Muscle of leg (tissue), 3 donors: ENCODE measurements at regions not wholly inside any gene's neighbourhood (a gene's known extent, or its start where the extent isn't known, plus 50 kb on each side); places are given as distances from the start of the nearest gene placed in this dataset.

Experiments
- DNase-seq: peaks from one replicate; pipeline ENCODE4 v3.0.0; 2013
- H3K27ac ChIP-seq: one replicate; pipeline ENCODE4 v1.5.1; 2013; ENCODE audit warnings: mild to moderate bottlenecking, low read length, control low read depth
- H3K27me3 ChIP-seq: one replicate; pipeline ENCODE4 v1.6.1; 2013; ENCODE audit warnings: low read length; ENCODE audit not compliant: control insufficient read depth, insufficient read depth
- H3K36me3 ChIP-seq: one replicate; pipeline ENCODE4 v1.6.1; 2013; ENCODE audit warnings: low read length; ENCODE audit not compliant: control insufficient read depth, insufficient read depth
- H3K4me1 ChIP-seq: one replicate; pipeline ENCODE4 v1.6.1; 2013; ENCODE audit warnings: low read length; ENCODE audit not compliant: control insufficient read depth, insufficient read depth
- H3K4me3 ChIP-seq: one replicate; pipeline ENCODE4 v1.5.1; 2013; ENCODE audit warnings: low read length, control low read depth
- H3K9me3 ChIP-seq: replicated peaks from 2 replicates; pipeline ENCODE4 v1.6.1; 2013; ENCODE audit warnings: low read depth, low read length; ENCODE audit not compliant: control insufficient read depth
- WGBS: methylation state at CpG from one replicate; pipeline ENCODE4 v1.1.5; 2013; ENCODE audit warnings: missing lambda C conversion rate; ENCODE audit not compliant: insufficient coverage; 5-methylcytosine and 5-hydroxymethylcytosine counted together

DNA sequence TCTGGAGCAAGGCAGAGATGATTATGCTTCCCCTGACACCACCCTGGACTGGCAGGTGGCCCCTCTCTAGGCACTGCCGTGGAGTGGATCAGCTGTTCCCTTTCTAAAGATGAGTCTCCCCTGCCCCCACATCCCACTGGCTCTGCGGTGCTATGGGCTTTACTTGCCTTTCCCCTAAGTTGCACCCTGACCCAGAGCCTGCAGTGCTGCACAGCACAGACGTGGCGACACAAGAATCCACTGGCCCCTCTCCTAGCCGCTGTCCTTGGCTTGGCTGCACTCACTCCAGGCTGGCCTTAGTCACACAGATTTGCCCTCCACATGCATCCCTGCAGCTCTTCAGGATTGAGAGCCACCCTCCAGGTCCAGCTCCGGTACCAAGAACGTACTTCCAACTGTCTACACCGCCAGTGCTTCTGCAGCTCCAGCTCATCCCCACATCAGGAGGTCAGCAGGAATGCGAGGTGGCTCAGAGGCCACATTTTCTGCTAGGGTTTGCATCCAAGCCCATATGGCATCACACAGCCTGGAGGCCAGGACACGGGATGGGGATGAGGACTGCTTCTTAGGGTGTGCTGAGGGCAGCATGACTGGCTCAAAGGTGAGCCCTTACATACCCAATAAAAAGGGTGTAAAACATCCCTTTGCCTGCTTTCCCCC, 82.4 kb upstream of the RASGRF1 start:
- no peak overlapping the region for H3K27ac ChIP-seq
- peaks cover 10% of the 10 kb centered on the region for H3K27me3 ChIP-seq
- WGBS: 63% methylated on average over 10 of the region's 10 CpGs
- H3K4me3 ChIP-seq: no peak overlapping the region
- peaks cover 2% of the 10 kb centered on the region for H3K9me3 ChIP-seq
- H3K4me1 ChIP-seq: peaks cover 5% of the 10 kb centered on the region
- no peaks in the 10 kb centered on the region for H3K36me3 ChIP-seq
- DNase-seq: no peak

DNA sequence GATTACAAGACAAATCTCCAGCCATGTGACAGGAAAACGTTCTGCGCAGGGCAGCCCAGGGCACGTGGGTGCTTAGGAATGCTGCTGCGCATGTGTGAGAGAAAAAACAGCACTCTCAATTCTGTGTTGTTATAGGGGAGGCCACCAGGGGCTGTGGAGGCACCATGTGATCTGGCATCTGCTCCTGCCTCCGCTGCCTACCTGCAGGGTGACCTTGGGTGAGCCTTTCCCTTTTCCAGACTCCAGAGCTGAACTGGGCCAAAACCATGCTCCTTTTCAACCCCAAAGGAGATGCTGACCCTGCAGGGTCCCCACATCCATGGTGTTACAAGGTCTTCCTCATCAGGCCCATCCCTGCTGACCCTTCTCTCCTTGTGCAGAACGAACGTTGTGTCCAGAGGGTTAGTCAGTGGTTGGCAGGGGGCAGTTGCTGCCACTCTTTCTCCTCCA, 81.5 kb upstream of the RASGRF1 start:
- Histone ChIP-seq H3K4me3 (no peak overlapping the region), H3K4me1 (peaks cover 5% of the 10 kb centered on the region), H3K27ac (no peak overlapping the region), H3K36me3 (no peaks in the 10 kb centered on the region), H3K9me3 (peaks cover 2% of the 10 kb centered on the region), H3K27me3 (peaks cover 10% of the 10 kb centered on the region)
- no peak for DNase-seq
- 31% methylated on average over 5 of the region's 7 CpGs for WGBS

DNA sequence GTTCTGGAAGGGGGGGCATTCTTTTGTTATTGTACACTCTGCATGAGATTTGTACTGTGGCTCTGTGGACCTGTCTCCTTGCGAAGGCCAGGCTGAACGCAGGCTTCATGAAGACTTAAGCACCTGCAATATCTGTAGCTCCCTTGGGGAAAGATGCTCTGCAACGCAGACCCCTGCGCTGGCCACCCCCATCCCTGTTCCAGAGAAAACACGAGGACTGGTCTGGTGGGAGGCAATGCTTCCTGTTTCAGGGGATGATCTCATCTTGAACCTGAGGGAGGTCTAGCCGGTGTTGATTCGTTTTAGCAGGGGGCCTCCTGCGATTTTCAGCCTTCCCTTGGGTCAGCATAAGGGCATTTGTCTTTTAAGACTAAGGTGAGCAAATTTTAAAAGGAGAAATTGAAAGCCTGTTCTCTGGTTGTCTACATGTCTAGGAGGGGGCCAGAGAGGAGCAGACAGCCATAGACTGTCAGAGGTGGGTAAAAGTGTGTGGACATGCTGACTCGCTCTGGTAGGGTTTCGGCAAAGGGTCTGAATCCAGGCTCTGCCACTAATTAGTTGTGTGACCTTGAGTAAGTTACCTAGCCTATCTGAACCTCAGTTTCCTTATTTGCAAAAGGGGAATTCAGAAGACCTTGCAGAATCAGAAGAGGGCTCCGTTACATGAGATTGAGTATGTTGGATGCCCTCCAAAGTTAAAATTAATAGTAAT, 80.9 kb upstream of the RASGRF1 start:
- DNase-seq: no peak
- Histone ChIP-seq H3K9me3 (peaks cover 2% of the 10 kb centered on the region), H3K4me3 (no peak overlapping the region), H3K4me1 (peaks cover 5% of the 10 kb centered on the region), H3K36me3 (no peaks in the 10 kb centered on the region), H3K27ac (no peak overlapping the region), H3K27me3 (peaks cover 10% of the 10 kb centered on the region)
- WGBS: 16% methylated on average over 7 of the region's 11 CpGs

DNA sequence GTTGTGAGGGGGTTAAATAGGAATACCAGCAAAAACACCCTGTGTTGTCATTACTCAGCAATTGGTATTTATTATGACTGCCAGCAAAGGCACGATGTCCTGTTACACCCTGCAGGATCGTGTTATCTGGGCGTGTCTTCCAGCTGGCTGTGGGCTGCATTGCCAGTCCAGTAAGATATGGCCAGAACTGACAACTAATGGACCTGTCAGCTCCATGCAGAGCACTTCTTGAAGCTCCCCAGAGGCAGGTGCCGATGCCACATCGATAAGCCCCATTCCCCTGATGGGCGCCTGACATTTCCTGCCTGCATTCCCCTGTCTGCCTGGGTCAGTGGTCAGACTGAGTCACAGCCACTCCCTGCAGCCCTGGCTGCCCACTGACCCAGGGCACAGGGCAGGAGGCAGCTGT, 79.7 kb upstream of the RASGRF1 start:
- Histone ChIP-seq H3K36me3 (no peaks in the 10 kb centered on the region), H3K4me3 (no peak overlapping the region), H3K27me3 (peaks cover 12% of the 10 kb centered on the region), H3K9me3 (peaks cover 2% of the 10 kb centered on the region), H3K4me1 (peaks cover 5% of the 10 kb centered on the region), H3K27ac (no peak overlapping the region)
- 46% methylated on average over 6 of the region's 6 CpGs for WGBS
- DNase-seq: no peak

DNA sequence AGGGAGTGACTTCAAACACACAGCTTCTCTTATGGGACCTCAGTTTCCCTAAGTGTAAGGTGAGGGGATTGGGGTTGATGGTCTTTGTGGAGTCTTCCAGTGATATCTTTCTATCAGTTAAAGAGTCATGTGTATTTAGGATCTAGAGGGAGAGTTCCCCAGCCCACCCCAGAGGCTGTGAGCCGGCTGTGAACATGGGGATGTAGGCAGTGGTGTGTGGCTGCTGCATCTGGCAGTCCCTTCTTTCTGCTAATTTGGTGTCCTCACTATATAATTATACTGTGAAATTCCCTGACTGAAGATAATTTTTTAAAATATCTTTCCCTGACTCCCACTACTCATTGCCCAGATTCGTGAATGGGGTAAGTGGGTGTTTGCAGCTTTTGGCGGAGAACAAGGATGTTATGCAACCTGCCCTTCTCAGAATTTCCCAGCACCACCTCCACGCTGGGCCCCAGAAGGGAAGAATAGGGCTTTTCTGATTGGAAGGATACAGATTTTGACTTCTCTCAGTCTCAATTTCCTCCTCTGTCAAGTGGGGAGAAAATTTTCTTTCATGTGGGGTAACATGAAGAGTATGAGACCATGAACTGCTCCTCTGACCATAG, 79.0 kb upstream of the RASGRF1 start:
- no peak for DNase-seq
- no CpG with 5 or more reads among the region's 4 CpGs for WGBS
- Histone ChIP-seq H3K9me3 (peaks cover 2% of the 10 kb centered on the region), H3K4me1 (peaks cover 5% of the 10 kb centered on the region), H3K4me3 (no peak overlapping the region), H3K36me3 (no peaks in the 10 kb centered on the region), H3K27ac (no peak overlapping the region), H3K27me3 (peaks cover 12% of the 10 kb centered on the region)

DNA sequence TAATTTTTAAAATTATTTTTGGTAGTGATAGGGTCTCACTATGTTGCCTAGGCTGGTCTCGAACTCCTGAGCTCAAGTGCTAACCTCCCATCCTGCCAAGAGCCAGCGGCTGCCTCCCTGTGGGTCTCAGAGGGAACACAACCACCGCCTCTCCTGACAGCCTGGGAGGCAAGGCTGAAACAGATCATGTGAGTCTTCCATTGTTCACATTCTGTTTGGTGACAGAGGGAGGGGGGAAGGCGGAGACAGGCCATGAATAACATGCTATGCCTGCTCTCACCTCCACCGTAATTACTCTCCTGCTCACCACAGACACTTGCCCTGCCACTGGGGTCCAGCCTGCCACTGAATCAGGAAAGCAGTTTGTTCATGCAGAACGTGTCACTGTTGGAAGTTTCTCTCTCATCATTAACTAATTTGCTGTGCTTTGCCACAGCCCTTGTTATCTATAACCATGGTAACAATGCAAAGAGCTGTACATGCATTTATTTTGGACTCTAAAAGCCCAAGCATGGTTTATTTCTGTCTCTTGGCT, 78.4 kb upstream of the RASGRF1 start:
- DNase-seq: peak; percentile 34
- H3K4me1 ChIP-seq: peaks cover 5% of the 10 kb centered on the region
- H3K9me3 ChIP-seq: peaks cover 2% of the 10 kb centered on the region
- peaks cover 12% of the 10 kb centered on the region for H3K27me3 ChIP-seq
- H3K27ac ChIP-seq: no peak overlapping the region
- H3K4me3 ChIP-seq: no peak overlapping the region
- H3K36me3 ChIP-seq: no peaks in the 10 kb centered on the region
- WGBS: no CpG with 5 or more reads among the region's 6 CpGs

DNA sequence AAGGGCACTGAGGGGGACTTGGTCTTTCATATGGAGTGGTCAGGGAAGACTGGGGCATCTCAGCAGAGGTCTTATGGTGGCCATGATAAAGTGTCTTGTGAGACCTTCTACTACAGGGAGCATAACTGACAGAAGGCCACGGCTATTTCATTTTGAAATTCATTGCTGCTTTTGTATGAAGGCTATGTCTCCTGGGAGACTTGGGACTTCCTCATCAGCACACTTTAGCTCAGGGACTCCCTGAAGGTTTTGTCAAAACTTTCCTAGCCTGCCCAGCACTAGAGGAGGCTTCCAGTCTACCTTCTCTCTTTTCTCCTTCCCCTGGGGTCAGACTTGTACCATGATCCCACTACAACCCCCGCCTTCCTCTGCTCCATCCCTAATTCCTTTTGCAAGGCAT, 77.2 kb upstream of the RASGRF1 start:
- no CpG with 5 or more reads among the region's 2 CpGs for WGBS
- DNase-seq: no peak
- Histone ChIP-seq H3K27ac (no peak overlapping the region), H3K9me3 (peaks cover 2% of the 10 kb centered on the region), H3K36me3 (no peaks in the 10 kb centered on the region), H3K4me1 (peaks cover 5% of the 10 kb centered on the region), H3K4me3 (no peak overlapping the region), H3K27me3 (peaks cover 12% of the 10 kb centered on the region)

DNA sequence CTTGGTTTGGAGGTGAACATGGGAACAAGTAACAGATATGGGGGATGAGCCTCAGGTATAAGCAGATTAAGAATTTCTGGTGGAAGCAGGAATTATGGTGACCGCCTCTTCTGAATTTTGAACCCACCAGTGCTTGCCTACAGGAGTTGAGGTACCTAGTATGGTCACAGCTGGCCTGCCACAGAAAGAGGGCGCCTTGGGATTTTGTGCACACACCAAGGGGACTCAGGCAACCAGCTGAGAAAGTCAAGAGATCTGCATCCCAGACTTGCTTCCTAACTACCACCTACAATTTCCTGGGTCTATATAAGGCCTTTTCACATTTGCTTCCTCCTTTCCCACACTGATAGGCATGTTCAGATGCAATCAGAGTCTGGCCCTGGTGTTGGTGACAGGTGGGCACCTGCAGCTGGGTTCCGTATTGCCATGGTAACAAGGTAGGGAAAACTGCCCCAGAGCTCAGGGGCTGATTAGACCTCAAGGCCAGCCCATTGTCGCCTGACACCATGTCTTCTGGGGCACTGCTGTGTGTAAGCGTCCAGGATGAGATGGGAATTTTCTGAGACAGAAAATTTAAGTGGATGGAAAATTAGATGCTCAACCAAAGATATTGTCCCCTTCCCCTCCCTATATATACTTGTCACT, 75.9 kb upstream of the RASGRF1 start:
- Histone ChIP-seq H3K4me3 (no peak overlapping the region), H3K36me3 (no peaks in the 10 kb centered on the region), H3K27me3 (peaks cover 10% of the 10 kb centered on the region), H3K27ac (no peak overlapping the region), H3K4me1 (peaks cover 5% of the 10 kb centered on the region), H3K9me3 (peaks cover 2% of the 10 kb centered on the region)
- no peak for DNase-seq
- 90% methylated on average over 2 of the region's 5 CpGs for WGBS

DNA sequence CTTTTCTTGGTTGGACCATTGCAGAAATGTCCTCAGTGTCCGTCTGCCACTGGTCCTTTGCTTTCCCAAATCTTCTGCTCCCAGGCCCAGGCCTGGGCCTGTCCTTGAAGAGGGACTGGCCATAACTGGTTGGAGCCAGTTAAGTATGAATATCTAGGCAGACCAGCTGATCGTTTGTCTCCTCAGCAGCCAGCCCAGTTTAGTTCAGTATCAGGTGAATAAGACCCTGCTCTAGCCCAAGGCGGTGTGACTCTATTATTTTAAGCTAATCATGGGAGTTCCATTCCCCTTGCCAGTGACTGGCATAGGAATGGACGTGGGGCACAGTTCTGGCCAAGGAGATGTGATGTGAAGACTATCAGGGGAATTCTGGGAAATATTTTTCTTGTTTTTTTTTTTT, 73.9 kb upstream of the RASGRF1 start:
- peaks cover 6% of the 10 kb centered on the region for H3K4me1 ChIP-seq
- H3K9me3 ChIP-seq: peaks cover 2% of the 10 kb centered on the region
- 71% methylated on average over 1 of the region's 4 CpGs for WGBS
- DNase-seq: no peak
- no peak overlapping the region for H3K27ac ChIP-seq
- H3K36me3 ChIP-seq: no peaks in the 10 kb centered on the region
- H3K27me3 ChIP-seq: peaks cover 7% of the 10 kb centered on the region
- no peak overlapping the region for H3K4me3 ChIP-seq

DNA sequence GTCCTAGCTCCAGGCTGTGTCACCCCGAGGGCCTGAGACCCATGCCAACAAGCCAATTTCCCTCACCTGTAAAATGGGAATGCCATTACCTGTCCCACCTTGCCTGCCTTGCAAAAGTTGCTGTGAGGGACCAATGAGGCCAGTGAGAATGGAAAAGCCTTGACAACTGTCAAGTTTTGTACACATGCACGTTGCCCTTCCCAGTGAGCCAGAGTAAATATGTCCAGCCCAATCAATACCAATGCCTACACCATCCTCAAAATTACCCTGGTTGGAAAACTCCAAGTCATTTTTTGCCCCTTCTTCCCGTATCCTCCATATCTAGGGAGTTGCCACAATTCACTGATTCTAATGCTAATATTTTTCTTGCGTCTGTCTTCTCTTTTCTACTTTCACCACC, 73.5 kb upstream of the RASGRF1 start:
- H3K9me3 ChIP-seq: peaks cover 2% of the 10 kb centered on the region
- H3K36me3 ChIP-seq: no peaks in the 10 kb centered on the region
- DNase-seq: no peak
- peaks cover 7% of the 10 kb centered on the region for H3K27me3 ChIP-seq
- H3K4me3 ChIP-seq: no peak overlapping the region
- peaks cover 5% of the 10 kb centered on the region for H3K4me1 ChIP-seq
- WGBS: 93% methylated on average over 3 of the region's 4 CpGs
- no peak overlapping the region for H3K27ac ChIP-seq
